22Rv1 (cell line): ENCODE measurements at regions not wholly inside any gene's neighbourhood (a gene's known extent, or its start where the extent isn't known, plus 50 kb on each side); places are given as distances from the start of the nearest gene placed in this dataset.
"Not testable (repeated sequence)": the region's sequence is repeated elsewhere in the genome, so short reads cannot be mapped to it uniquely, and the experiment has no call there.

Experiments
- H3K27ac ChIP-seq: fragments of 450-650 bp; 2 replicates; pipeline ENCODE4 v1.5.1; 2017
- CTCF ChIP-seq: fragments of 450-650 bp; IDR thresholded peaks from 2 replicates; pipeline ENCODE4 v1.5.1; 2017; ENCODE audit warnings: mild to moderate bottlenecking
- ZFX ChIP-seq: fragments of 450-650 bp; IDR thresholded peaks from 2 replicates; pipeline ENCODE4 v1.6.1; 2017; ENCODE audit warnings: antibody characterized with exemption, borderline replicate concordance

DNA sequence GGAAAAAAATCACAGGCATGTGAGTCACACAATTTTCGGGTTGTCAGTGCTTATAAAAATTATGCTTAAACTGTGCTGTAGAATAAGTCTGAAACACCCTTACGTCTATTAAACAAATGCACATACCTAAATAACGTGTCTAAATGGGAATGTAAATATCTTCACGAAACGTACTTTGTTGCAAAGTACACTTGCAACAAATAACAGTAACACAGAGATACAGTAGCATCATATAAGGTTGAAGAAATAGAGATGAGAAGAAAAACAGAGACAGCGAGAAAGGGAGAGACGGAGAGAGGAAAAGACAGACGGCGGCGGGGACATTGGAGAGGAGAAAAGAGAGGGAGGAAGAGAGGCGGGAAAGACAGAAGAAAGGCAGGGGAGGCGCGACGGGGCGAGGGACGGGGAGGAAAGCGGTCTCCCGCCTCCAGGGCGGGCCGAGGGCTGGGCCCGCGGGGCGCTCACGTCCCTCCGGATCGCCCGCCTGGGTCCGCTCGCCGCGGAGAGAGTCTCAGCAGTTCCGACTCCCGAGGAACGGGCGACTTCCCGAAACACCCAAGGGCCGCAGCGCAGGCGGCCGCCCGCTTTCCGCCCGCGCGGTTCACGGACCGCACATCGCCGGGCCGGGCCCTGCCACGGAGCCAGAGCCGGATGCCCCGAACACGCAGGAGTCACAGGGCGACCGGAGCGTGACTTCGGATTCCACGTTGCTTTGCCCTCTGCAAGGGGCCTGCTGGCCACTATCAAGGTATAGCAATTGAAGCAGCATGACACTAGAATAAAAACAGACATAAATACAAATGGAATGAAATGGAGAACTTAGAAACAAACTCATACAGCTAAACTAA, 153.4 kb downstream of the LMLN start:
- TF ChIP-seq CTCF = no peak
- no peak for TF ChIP-seq ZFX

GRCh38 chr3:198114516-198114915, 154.5 kb downstream of the LMLN start:
- H3K27ac ChIP-seq = not testable (repeated sequence)

More for the DNA sequence above, 153.4 kb downstream of the LMLN start:
- no peak overlapping the region for H3K27ac ChIP-seq

- not testable (repeated sequence) for H3K27ac ChIP-seq
Observed at GRCh38 chr3:198122184-198122583, 162.2 kb downstream of the LMLN start.

DNA sequence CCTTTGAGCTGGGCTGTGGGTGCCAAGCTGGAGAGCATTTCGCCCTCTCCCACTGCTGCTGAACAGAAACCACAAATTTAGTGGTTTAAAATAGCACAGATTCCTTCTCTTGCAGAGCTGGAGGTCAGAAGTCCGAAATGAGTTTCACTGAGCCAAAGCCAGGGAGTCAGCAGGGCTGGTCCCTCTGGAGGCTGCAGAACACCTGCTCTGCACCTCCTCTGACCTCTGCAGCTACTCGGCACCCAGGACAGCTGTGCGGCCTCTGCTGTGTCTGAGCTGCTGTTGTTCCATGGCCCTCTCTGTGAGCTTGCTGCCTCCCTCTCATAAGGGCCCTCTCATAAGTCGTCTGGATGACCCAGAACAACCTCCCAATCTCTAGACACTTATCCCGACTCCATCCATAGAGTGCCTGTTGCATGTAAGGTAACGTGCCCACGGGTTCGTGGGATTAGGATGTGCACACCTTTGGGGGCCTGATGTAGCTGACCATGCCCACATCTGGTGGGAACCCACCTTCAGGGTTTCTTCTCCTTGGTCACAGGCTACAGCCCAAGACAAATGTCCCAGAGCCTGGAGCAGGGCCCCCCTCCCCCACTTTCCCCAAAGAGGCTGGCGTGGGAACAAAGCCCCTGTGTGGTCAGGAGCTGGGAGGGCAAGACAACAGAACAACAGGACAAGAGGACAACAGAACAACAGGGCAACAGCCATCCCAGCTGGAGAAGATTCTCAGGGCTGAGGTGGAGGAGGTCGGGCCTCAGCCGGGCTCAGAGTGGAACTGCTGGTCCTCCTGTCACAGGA, 177.2 kb downstream of the LMLN start:
- not testable (repeated sequence) for H3K27ac ChIP-seq

GRCh38 chr3:198138205-198138604, 178.2 kb downstream of the LMLN start:
- H3K27ac ChIP-seq = not testable (repeated sequence)

DNA sequence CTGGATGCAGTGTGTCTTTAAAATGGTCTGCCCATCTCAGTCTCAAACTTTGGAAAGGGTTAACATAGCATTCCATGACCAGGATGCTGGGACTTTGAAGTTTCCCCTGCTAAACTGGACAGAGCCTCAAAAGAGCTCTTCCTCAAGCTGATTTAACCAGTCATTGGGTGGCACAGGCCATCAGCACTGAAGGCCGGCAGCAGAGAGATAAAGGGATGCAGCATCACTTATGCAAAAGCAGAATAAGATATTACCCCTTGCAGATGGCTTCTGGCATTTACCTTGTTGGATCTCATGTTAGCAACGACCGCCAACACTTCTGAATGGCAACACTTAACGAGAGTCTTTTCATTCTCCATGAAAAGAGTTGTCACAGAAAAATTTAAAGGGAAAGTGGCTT, 179.0 kb downstream of the LMLN start:
- not testable (repeated sequence) for H3K27ac ChIP-seq

- H3K27ac ChIP-seq = not testable (repeated sequence)
Observed at GRCh38 chr3:198139513-198140167, 179.6 kb downstream of the LMLN start.

- not testable (repeated sequence) for H3K27ac ChIP-seq
Observed at GRCh38 chr3:198143300-198144137, 183.5 kb downstream of the LMLN start.

DNA sequence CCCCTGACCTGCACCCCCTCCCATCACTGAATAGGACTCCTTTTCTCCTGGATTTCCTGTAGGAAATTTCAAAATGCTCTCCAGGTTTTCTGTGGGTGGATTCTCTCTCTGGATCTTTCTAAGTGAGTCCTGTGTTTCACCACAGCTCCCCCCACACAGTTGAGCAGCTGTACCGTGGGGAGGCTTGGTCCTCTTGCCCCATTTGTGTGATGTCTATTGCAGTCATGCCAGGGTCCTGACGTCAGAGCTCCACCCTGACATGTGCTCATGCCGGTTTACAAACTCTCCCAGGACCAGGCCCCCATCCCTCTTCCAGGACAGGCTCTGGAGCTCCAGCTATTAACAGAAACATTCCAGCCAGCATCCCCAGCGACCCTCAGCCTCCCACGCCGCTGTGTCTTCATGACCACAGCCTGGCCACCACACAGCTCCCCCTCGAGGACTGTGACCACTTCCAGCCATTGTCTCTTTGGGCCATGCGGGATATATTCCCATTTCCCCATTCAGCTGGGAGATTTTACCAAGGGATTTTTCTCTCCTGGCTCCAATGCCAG, 185.3 kb downstream of the LMLN start:
- not testable (repeated sequence) for H3K27ac ChIP-seq

DNA sequence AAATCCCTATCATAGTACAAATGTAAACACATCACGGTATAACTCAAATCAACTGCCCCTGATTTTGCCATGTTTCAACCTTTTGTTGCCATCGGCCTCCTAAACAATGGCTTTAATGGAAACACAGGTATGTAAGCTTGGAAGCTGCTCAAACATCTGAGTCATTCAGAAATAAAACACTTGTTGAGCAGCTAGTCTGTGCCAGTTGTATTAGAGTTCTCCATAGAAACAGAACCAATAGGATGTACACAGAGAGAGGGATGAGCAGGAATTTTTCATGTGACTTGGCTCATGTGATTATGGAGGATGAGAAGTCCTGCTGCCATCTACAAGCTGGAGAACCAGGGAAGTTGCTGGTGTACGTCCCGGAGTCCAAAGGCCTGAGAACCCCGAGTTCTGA, 186.1 kb downstream of the LMLN start:
- H3K27ac ChIP-seq = not testable (repeated sequence)

GRCh38 chr3:198146559-198147164, 186.6 kb downstream of the LMLN start:
- H3K27ac ChIP-seq = not testable (repeated sequence)

DNA sequence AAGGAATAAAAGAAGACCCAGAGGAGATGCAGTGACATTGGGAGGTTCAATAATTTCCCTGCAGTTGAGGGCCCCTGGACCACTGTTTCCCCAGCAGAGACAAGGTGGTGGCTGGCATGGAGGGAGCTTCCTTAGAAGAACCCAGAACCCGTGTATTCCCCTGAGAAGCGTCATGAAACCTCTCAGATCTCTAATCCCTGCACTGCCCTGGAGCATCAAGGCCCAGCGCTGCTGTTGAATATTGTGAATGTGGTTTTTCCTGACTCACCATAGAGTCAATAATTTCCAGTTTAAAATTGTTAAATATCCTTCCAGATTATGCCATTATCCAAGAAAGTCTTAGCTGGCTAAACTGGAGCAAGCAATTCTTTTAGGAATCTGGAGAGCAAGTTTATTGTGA, 187.2 kb downstream of the LMLN start:
- H3K27ac ChIP-seq = not testable (repeated sequence)

GRCh38 chr3:198147993-198148392, 188.0 kb downstream of the LMLN start:
- H3K27ac ChIP-seq = not testable (repeated sequence)

DNA sequence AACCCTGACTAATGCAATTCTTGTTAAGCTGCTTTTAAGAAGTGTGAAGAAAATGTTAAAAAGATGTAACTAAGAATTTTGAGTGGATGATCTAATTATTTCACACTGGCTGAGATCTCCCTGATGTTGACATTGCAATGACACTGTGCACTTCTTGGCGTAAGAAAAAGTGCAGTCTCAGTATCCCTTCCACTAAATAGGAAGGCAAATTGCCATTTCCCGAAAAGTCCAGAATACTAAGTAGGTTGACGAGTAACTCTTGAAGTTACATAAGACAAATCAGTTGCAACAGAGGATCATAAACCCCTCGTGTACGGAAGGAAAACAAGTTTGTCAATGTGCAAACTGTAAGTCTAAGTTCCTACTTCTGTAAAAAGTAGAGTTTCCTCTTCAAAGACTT, 189.9 kb downstream of the LMLN start:
- not testable (repeated sequence) for H3K27ac ChIP-seq

DNA sequence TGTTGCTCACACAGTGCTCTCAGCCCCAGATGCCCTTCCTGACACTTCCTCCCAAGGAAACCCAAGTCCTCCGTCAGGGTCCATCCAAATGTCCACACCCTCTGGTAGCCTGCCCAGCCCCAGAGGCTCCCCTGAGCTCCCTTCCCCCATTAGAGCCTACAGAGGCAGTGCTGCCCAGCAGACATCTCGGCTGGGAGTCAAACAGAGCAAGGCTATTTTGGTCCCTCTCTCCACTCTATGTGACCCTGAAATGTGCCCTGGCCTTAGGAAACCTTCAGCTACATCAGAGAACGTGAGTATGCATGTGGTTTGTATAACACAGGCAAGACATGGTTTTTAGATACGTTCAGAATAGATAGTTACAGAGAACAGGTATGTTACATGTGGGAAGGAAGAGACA, 191.8 kb downstream of the LMLN start:
- H3K27ac ChIP-seq = not testable (repeated sequence)

DNA sequence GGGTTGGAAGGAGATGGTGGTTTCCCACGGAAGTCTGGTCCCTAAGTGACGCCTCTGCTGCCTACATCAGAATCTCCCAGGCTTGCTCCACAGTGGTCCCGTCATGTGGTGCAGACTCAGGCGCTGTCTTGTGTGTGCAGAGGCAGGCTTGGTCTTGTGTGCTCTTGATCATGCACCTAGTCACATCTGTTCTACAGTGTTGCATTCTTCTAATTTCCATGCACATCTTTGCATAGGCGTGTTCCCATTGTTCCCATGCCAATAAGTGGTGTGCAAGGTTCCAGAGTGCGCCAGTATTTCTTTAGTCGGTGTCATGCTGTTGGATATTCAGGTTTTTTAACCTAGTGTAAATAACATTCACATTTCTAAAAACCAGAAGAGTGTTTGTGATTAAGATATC, 195.8 kb downstream of the LMLN start:
- not testable (repeated sequence) for H3K27ac ChIP-seq

DNA sequence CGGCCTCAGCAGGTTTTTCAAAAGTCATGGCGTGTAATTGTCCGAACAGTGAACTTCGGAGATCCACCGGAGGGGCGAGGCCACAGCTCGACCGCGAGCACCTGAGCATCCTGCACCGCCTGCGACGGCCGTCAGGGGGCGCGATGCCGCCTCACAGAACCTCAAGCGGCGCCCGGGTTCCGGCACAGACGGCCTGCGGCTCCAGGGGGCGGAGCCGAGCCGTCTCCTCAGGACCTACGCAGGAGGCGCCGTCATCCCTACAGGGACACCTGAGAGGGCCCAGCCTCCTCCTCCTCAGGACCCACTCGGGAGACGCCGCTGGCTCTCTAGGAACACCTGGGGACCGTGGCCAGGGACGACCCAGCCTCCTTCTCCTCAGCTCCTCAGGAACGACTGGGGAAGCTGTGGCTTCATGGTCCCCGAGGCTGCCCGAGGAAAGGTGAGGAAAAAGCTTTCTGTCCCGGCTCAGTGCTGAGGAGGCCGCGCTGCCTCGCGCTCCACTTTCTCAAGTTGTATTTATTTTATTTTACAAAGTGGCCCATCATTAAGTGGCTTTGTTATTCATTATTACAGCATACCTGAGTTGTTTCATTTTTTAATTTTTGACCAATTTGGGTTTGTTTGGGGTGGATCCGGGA, 197.3 kb downstream of the LMLN start:
- H3K27ac ChIP-seq = not testable (repeated sequence)

DNA sequence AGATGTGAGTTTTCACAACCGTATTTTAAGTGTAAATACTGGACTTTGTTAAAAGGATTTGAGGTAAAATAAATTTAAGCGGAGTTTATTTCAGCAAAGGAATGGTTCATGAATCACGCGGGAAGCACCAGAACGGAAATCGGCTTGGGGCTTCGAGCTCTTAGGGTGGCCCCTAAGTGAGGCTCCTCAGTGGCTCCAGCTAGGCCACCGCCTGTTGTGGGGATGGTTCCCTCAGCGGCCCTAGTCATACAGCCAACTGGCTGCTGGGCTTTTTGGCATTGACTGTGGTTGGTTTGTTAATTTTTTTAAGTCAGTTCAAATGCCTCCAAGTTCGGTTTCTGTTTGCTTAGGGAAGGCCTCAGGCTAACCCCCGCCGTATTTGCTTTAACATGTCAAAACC, 198.0 kb downstream of the LMLN start:
- not testable (repeated sequence) for H3K27ac ChIP-seq
